ENCODE measurements at regions not wholly inside any gene's neighbourhood (a gene's known extent, or its start where the extent isn't known, plus 50 kb on each side); places are given as distances from the start of the nearest gene placed in this dataset.
"Not testable (repeated sequence)": the region's sequence is repeated elsewhere in the genome, so short reads cannot be mapped to it uniquely, and the experiment has no call there.

- DNase-seq (ENCODE audit: low spot score), result no peak
Observed at GRCh38 chr20:5492937-5493336, 117.9 kb downstream of the GPCPD1 start.

GRCh38 chr20:5491455-5491854 is 119.4 kb downstream of the GPCPD1 start:
- DNase-seq (ENCODE audit: low spot score), result no peak

- no peak for DNase-seq (ENCODE audit: low spot score)
Observed at GRCh38 chr20:5489601-5490000, 121.2 kb downstream of the GPCPD1 start.

GRCh38 chr20:5488823-5489222 is 122.0 kb downstream of the GPCPD1 start:
- DNase-seq (ENCODE audit: low spot score), result no peak

- DNase-seq (ENCODE audit: low spot score), result no peak
Observed at GRCh38 chr20:5486377-5487054, 124.3 kb downstream of the GPCPD1 start.

- DNase-seq (ENCODE audit: low spot score), result no peak
Observed at GRCh38 chr20:5484926-5485325, 125.9 kb downstream of the GPCPD1 start.

GRCh38 chr20:5484346-5484745 is 126.5 kb downstream of the GPCPD1 start:
- no peak for DNase-seq (ENCODE audit: low spot score)

GRCh38 chr20:5482791-5483190 is 128.0 kb downstream of the GPCPD1 start:
- no peak for DNase-seq (ENCODE audit: low spot score)

GRCh38 chr20:5481872-5482271 is 128.9 kb downstream of the GPCPD1 start:
- no peak for DNase-seq (ENCODE audit: low spot score)

GRCh38 chr20:5480824-5481600 is 129.8 kb downstream of the GPCPD1 start:
- DNase-seq (ENCODE audit: low spot score), result no peak

GRCh38 chr20:5474646-5475550 is 135.9 kb downstream of the GPCPD1 start:
- no peak for DNase-seq (ENCODE audit: low spot score)

- DNase-seq (ENCODE audit: low spot score), result not testable (repeated sequence)
Observed at GRCh38 chr20:5471866-5472265, 138.9 kb downstream of the GPCPD1 start.

- DNase-seq (ENCODE audit: low spot score), result no peak
Observed at GRCh38 chr20:5471368-5471767, 139.4 kb downstream of the GPCPD1 start.

- DNase-seq (ENCODE audit: low spot score), result no peak
Observed at GRCh38 chr20:5470943-5471342, 139.9 kb downstream of the GPCPD1 start.

GRCh38 chr20:5470458-5470857 is 140.3 kb downstream of the GPCPD1 start:
- DNase-seq (ENCODE audit: low spot score), result no peak

GRCh38 chr20:5469111-5469510 is 141.7 kb downstream of the GPCPD1 start:
- no peak for DNase-seq (ENCODE audit: low spot score)

- no peak for DNase-seq (ENCODE audit: low spot score)
Observed at GRCh38 chr20:5467086-5467485, 143.7 kb downstream of the GPCPD1 start.

GRCh38 chr20:5465604-5465927 is 145.2 kb downstream of the GPCPD1 start:
- DNase-seq (ENCODE audit: low spot score), result no peak

- DNase-seq (ENCODE audit: low spot score), result no peak
Observed at GRCh38 chr20:5464901-5465603, 145.8 kb downstream of the GPCPD1 start.

- no peak for DNase-seq (ENCODE audit: low spot score)
Observed at GRCh38 chr20:5463007-5463686, 146.4 kb upstream of the PROKR2 start.

- not testable (repeated sequence) for DNase-seq (ENCODE audit: low spot score)
Observed at GRCh38 chr20:5453745-5454144, 137.0 kb upstream of the PROKR2 start.
